ENCODE measurements at regions not wholly inside any gene's neighbourhood (a gene's known extent, or its start where the extent isn't known, plus 50 kb on each side); places are given as distances from the start of the nearest gene placed in this dataset.

DNA sequence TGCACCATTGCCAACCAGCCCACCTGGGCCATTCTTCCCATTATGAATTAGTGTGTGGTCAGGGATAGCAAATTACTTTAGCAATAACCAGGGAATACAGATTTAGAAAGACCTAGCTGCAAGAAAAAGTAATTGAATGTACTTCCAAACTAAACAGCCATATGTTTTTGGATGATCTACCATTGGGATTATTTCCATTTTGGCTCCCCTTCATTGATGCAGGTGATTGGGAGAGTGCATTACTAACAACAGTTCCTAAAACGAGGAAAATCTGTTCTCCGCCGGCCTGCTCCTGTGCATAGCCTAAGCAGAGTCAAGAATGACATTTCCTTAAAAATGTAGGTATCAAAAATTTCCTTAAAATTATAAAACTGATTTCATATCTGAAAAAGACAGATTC lies 58.5 kb downstream of the MAIP1 start:
- in situ Hi-C loops (cut with HindIII; ENCODE audit: low sequenced_read_pairs): loop anchor here (25.0 kb wide), 1 partner anchor 473 kb away; no protein-coding TSS in a partner anchor

DNA sequence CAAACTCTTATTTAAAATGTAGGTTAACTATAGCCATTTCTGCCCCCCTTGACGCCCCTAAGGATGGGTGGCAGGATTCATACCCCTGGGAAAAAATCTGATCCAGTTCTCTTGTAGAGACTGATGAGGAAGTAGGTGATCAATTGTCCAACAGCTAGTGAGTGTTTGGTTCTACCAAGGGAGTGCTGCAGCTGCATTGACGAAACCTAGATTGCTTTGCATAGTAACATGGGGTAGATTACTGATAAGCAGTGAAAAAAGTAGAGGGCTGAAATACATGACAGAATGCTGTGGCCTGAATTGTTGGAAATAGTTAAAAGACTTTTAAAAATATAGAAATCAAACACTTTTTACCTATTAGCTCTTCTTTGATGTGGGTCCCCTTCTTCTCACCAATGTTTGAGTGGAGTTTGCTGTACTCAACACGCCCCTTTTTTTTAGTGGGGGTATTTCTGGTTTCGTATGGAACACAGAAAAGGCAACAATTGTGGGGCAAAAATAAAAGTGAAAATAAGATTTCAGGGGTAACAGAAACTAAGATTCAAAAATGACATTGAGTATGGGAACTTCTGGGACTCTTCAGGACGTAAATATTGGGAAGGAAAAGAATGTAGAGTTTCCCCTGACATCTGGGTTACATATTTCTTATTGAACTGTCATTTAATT lies 66.2 kb downstream of the MAIP1 start:
- in situ Hi-C loops (cut with HindIII; ENCODE audit: low sequenced_read_pairs): loop anchor here (25.0 kb wide), 1 partner anchor 466 kb away; no protein-coding TSS in a partner anchor

DNA sequence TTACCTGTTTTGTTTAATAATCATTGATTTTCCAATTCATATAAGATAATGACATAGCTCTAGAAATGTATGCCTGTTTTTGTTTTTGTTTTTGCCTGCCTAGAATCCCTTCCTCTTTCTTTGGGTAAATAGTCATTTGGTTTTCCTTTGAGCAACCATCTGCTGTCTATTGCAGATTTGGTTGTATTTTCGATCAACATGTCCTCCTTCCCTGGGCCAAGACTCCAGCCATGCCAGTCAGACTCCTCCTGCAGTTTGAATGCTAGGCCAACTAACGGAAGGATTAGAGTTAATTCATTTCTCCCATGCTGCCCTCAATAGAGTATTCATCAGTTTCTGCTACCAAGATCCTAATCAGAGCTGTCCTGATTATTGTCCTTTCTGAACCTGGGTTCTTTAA lies 67.1 kb downstream of the MAIP1 start:
- in situ Hi-C loops (cut with HindIII; ENCODE audit: low sequenced_read_pairs): loop anchor here (25.0 kb wide), 1 partner anchor 465 kb away; no protein-coding TSS in a partner anchor

DNA sequence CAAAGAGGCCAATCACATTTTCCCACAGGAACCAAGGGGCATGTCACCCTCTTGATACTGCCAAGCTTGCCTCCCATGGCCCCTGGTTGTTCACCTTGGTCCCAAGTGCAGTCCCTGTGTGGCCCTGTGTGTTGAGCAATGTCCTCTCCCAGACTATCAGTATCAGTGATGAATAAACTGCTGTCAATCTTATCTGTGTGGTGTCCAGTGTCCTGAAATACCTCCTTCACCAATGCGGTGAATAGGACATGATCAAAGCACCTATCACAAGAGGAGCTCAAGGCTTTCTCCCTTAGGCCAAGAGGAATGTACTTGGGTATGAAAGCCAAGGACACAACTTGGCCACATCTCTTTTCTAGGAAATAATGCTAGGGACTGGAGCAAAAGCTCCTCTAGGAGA lies 68.2 kb downstream of the MAIP1 start:
- in situ Hi-C loops (cut with HindIII; ENCODE audit: low sequenced_read_pairs): loop anchor here (25.0 kb wide), 1 partner anchor 464 kb away; no protein-coding TSS in a partner anchor

DNA sequence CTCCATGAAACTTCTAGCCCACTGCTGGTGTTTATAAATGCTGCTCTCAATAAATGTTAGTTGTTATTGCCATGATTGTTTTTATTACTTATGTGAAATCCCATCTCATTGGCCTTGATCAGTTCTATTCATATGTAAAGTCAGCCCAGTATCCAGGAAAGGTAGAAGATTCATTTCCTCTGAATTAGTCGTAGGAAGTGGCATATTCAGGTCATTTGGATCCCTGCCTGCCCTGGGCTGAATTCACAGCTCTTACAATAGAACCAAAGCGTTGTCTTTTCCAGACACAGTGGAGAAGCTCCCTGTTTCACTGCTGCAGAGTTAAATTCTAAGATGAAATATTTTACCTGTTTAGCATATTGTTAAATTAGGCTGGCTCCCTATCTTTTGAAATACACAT lies 70.3 kb downstream of the MAIP1 start:
- in situ Hi-C loops (cut with HindIII; ENCODE audit: low sequenced_read_pairs): no loop called here

DNA sequence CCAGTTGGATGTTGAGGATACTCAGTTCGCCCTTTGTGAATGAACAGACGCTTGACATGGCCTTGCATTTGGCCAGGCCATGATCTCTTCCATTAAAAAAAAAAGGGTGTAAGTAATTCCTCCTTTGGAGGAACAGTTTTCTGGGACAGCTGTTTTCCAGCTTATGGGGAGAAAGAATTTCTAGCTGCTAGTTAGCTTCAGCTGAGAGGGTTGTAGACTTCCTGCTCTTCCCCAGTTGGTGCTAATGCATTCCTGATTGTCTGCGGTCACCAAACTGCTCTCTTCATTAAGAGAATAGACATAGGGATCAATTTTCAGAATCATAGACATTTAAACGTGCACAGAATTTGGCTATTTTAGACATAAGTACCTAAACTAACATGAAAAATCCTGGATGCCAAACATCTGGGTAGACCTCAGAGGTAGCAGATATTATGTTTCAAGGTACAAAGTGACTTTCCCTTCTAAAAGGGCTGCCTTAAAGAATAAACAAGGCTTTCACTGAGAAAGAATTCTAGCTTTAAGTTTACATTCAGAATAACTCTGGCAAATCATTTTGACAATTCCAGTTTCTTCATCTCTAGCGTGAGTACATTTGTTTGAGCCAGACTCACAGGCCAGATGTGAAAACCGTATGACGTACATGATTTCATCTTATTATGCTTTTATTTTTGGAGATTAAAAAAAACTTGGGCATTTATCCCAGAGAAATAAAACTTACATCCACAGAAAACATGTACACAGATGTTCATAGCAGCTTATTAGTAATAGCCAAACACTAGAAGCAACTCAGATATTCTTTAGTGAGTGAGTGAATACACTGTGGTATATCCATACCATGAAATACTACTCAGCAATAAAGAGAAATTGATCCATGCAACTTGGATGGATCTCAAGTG lies 71.2 kb downstream of the MAIP1 start:
- in situ Hi-C loops (cut with HindIII; ENCODE audit: low sequenced_read_pairs): no loop called here

DNA sequence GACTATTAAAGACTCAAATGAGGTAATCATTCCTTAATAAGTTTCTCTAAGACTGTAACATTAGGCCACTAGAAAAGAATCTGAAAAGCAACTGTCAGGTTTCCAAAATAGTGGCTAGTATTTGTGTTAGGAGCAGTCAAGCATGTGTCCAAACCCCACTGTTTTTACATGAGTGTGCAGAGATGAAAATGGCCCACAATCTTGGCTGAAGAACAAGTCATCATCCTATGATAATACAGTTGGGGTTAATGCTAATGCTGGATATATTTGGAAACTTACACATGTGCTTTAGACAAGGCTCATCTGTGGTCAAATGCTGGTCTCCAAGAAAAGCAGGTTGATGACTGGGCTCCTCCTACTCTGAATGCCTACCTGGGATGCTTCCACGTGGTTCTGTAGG lies 73.6 kb downstream of the MAIP1 start:
- in situ Hi-C loops (cut with HindIII; ENCODE audit: low sequenced_read_pairs): no loop called here

DNA sequence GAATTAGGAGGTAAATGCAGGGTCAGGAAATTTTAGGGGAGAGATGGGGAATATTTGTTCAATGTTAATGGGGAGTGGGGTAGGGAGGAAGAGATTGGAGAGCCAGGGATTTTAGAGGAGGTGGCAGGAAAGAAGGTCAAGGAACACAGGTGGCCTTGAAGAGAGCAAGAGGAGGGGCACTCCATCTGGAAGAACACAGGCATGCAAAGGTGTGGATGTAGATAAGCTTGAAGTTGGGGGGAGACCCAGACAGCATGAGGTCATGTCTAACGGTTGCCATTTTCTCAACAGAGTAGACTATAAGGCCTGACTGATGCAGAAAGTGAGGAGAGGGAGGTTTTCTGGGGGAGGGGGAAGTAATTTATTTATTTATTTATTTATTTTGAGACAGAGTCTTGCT lies 77.5 kb downstream of the MAIP1 start:
- in situ Hi-C loops (cut with HindIII; ENCODE audit: low sequenced_read_pairs): no loop called here

DNA sequence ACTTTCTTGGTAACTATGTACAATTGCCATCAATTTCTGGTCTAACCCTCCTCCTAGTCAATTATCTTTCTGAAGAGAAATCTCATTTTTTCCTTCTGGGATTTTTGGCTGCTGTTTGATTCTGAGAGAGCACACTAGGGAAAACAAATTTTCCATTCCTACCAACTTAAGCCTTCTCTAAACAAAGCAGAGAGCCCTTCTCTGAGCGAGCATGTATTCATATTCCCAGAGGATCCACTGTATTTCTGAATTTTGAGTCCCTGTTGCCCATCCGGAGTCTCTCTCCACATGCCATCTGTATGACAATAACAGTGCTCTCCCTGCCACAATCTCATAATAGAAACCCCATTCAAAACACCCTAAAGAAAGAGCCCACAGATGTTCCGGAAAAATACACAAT lies 78.5 kb downstream of the MAIP1 start:
- in situ Hi-C loops (cut with HindIII; ENCODE audit: low sequenced_read_pairs): no loop called here

DNA sequence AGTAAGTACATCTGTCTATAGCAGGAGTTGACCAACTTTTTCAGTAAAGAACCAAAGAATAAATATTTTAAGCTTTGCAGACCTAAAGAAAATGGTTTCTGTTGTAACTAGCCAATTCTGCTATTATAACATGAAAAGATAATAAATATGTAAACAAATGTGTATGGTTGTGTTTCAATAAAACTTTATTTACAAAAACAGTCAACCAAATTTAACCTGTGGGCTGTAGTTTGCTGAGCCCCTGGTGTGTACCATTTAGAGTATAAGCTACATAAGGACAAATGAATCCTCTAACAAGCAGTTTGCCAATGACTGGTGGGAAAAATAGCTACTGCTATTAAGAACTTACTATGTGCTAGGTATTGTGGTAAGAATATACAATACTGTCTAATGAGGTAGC lies 79.4 kb downstream of the MAIP1 start:
- in situ Hi-C loops (cut with HindIII; ENCODE audit: low sequenced_read_pairs): no loop called here

DNA sequence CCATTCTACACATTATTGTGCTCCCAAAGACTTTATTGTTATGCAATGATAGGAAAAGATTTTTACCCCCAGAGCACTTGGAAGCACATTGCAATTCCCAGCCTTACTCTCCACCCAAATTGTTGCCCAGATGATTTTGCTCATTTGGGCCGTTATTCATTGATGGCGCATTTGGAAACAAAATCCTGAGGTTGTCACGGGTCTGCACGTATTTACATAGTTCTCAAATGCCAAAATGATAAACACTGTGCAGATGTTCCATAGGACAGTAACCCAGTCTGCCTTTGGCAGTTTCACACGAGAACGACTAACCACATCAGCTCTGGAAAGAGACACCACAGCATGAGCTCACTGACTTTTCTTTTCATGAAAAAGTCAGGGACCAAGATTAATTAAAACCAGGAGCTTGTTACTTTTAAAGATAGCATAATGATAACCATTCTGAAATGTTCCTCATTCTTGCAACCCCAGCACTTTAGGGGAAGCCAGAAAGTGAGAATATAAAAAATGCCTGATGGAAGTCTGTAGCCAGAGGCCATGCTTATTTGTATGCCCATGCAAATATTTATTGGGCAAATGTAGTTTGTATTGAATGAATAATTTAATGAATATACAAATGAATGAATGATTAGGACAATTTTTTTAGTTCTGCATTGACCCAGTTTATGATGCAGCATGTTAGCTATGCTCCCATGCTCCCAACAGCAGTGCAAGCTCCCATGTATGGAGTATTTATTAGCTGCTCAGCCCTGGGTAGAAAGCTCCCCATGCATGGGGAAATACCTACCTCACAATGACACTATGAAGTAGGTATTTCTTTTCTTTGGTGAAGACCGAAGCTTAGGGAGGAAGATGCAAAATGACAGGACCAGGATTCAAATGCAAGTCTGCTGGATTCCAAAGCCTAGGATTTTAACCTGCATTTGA lies 84.6 kb downstream of the MAIP1 start:
- in situ Hi-C loops (cut with HindIII; ENCODE audit: low sequenced_read_pairs): no loop called here

DNA sequence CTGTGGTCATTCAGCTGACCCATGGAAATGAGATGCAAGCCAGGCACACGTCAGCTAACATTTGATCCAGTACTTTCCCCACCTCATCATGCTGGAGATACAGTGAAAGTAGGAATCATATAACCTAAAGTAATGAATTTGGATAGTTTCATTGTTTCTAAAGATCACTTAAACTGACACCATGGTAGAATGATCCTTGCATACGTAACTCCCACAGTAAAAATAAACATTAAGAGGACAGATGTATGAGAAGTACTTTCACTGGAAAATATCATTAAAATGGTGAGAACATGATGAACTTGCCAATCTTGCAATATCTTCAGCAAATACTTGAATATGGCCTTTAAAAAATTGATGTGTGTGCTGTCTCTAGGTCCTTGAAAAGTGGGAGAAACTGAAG lies 85.4 kb downstream of the MAIP1 start:
- in situ Hi-C loops (cut with HindIII; ENCODE audit: low sequenced_read_pairs): no loop called here

DNA sequence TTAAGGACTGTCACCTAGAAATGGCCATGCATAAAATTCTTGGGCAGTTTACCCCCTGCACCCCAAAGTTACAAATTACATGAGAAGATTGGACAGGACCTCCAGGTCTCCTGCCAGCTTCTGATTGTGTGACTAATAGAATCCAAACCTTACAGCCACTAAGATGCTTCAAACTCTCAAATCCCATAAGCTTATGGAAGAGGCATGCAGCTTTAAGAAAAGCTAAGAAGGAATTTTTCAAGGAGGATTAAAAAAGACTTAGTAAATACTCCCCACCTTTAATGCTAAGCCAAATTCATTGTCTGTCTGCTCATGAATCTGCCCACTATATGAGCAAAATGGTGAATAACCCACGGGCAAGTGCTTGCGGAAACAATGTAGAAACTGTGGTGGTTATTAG lies 86.3 kb downstream of the MAIP1 start:
- in situ Hi-C loops (cut with HindIII; ENCODE audit: low sequenced_read_pairs): no loop called here

DNA sequence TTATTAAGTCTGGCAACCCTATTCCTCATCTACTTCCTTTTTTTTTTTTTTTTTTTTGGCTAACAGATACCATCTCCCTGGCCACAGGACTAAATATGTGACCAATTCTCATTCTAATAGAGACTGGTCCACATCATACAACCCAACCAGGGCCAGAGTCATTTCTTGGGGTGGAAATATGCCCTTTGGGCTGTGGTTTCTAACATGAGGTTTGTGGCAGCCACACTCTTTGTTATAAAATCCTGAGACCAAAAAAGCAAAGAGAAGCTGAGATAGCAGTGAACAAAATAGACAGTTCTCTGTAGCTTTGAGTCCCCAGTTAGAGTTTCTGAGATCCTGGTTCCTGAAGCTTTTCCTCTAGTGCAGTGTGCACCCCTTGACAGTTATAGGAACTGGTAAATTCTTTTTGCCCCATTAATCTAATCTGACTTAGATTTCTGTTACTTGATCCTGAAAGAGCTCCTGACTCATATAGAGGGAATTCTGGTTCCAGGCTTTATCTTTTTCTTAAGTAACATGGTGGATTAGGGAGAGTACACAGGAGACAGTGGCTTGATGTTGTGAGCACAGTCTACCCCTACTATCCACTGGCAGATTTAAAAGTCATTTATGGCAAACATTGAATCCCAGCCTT lies 86.8 kb downstream of the MAIP1 start:
- in situ Hi-C loops (cut with HindIII; ENCODE audit: low sequenced_read_pairs): no loop called here

DNA sequence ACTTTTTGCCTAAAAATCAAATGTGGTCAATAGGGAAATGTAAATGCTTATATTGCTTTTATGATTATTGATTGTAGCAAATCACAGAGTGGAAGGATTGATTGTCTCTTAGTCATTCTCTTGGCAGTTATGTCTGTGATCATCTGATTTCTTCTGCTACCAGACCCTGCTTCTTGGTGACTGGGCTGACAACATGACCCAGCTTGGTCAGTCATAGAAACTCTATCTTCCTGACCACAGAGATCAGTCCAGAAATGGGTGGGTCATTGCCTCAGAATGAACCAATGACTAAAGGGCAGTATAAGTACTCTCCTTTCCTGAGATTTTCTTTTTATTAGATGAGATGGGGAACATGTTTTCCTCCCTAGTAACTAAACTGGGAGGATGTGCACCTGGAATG lies 87.6 kb downstream of the MAIP1 start:
- in situ Hi-C loops (cut with HindIII; ENCODE audit: low sequenced_read_pairs): no loop called here

DNA sequence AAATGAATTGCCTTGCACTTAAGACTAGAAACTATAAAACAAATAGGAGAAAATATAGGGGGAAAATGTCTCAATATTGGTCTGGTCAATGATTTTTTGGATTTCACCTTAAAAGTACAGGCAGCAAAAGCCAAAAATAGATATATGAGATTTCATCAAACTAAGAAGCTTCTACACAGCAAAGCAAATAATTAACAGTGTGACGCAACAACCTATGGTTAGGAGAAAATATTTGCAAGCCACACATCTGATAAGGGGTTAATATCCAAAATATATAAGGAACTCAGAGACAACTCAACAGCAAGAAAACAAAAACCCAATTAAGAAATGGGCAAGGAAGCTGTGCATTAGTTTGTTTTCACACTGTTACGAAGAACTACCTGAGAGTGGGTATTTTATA lies 89.1 kb downstream of the MAIP1 start:
- in situ Hi-C loops (cut with HindIII; ENCODE audit: low sequenced_read_pairs): no loop called here

DNA sequence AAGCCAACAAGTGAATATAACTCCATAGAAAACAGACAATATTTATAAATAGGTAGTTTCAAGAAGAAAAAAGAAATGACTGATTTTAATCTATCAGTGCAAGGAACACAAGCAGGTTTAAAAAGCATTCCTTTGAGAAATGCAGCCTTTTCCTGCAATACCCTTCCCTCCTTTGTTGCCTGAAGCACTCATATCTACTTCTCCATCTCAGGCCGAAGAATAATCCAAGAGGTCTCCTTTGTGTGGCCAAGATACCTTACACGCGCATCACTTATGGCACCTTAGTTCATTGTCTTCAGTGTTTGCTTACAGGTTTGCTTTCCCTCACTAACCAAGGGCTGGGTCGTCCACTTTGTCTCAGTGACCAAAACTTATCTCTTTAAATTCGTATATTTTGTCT lies 93.0 kb downstream of the MAIP1 start:
- in situ Hi-C loops (cut with HindIII; ENCODE audit: low sequenced_read_pairs): no loop called here

DNA sequence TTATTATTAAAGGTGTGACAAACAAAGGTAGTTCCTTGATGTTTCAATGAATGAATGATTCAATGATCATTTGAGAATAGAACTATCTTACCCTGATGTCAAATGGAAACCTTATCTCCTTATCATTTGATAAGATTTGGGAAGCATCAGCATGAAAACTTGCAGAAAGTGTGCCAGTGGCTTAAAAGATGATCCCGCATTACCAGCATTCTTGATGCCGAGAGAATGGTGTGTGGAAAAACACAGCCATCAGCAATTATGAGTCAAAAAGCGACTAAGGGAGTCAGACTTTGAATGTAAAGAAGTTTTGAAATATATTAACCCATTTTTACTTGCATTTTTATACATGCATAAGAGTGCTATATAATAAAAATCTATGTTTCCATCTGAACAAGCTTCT lies 93.7 kb downstream of the MAIP1 start:
- in situ Hi-C loops (cut with HindIII; ENCODE audit: low sequenced_read_pairs): no loop called here

DNA sequence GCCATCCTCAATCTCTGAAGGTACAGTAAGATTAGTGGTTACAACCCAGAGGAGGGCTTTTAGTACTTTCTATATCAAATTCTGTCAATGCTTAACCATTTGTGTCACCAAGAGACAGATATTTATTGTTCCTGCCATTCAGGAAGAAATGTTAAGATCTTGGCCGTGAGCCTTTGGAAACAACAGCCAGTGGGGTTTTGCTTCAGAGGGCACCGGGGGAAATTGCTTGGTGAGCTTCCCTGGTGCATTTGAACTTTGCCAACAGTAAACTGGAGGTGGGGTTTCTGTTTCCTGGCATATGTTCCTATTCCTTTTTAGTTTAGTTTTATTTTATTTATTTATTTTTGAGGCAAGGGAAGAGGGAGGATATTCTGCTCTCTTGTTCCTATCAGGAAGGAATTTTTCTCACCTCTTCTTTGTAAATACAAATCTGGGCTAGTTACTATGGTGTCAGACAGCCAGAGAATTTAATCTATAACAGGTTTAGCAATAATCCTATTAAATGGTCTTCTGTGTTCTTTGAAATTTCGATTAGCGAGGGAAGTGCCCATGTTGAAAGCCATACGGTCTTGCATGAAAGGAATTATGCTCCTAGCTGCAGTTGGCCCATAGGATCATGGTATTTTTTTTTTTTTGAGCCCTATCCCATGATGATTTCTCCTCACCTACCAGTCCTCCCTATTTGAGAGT lies 95.7 kb downstream of the MAIP1 start:
- in situ Hi-C loops (cut with HindIII; ENCODE audit: low sequenced_read_pairs): no loop called here

DNA sequence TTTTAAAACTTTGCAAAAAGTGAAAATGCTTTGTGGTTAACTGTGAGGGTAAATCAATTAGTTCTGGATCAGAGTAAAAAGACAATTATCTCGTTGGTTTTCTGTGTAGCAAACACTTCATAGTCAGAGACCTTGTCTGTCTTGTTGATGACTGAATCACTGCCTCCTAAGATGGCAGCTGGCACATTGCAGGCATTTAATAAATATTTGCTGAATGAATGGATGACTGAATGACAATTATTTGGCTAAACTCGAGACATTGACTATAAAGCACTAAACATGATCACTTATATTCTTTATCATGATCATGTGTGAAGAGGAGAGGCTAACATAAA lies 96.2 kb downstream of the MAIP1 start:
- in situ Hi-C loops (cut with HindIII; ENCODE audit: low sequenced_read_pairs): no loop called here

Data from DLD1 (cell line).